H1 (cell line): ENCODE measurements at regions not wholly inside any gene's neighbourhood (a gene's known extent, or its start where the extent isn't known, plus 50 kb on each side); places are given as distances from the start of the nearest gene placed in this dataset.

Experiments used
- CTCF ChIA-PET: fragments of 300-600 bp; sonication (Branson Sonifier 250); formaldehyde crosslinking; loops from one replicate; lab custom pipeline; 2021; ENCODE audit not compliant: partially characterized antibody; lab: Charles Lee
- POLR2A ChIA-PET: fragments of 300-600 bp; sonication (Branson Sonifier 250); formaldehyde crosslinking; loops from one replicate; lab custom pipeline; 2021; ENCODE audit warnings: inconsistent platforms; ENCODE audit not compliant: partially characterized antibody; lab: Charles Lee
- DNase-seq, 2 experiments: peaks; one replicate each; pipeline versions ENCODE4 v3.0.0 to v3.0.0-alpha.2; 2010 to 2022; ENCODE audit warnings: low spot score in 2 of 2, low read depth in 1 of 2, mixed read lengths in 1 of 2
- FAIRE-seq: peaks from 2 replicates; lab custom pipeline; 2011; peaks lifted over from hg19 to GRCh38; lab: Jason Lieb, UNC
- H2AFZ ChIP-seq: 2 replicates; pipeline ENCODE4 v1.8.1; 2012; ENCODE audit warnings: low read length, inconsistent platforms
- H2AK5ac ChIP-seq: 2 replicates; pipeline ENCODE4 v1.6.1; 2013; ENCODE audit warnings: low read depth, low read length
- H2BK120ac ChIP-seq: replicated peaks from 2 replicates; pipeline ENCODE3; 2013; ENCODE audit warnings: low read depth, low read length, inconsistent platforms
- H2BK12ac ChIP-seq: 2 replicates; pipeline ENCODE4 v1.6.1; 2013; ENCODE audit warnings: low read depth, low read length
- H2BK15ac ChIP-seq: 2 replicates; pipeline ENCODE4 v1.6.1; 2013; ENCODE audit warnings: low read length
- H2BK20ac ChIP-seq: 2 replicates; pipeline ENCODE4 v1.6.1; 2013; ENCODE audit warnings: low read length
- H2BK5ac ChIP-seq: 2 replicates; pipeline ENCODE4 v1.6.1; 2013; ENCODE audit warnings: low read depth, low read length
- H3K14ac ChIP-seq: 2 replicates; pipeline ENCODE4 v1.6.1; 2013; ENCODE audit warnings: inconsistent platforms; ENCODE audit not compliant: insufficient read length
- H3K18ac ChIP-seq: 2 replicates; pipeline ENCODE4 v1.6.1; 2013; ENCODE audit warnings: low read length; ENCODE audit errors: extremely low read depth
- H3K23ac ChIP-seq: 2 replicates; pipeline ENCODE4 v1.6.1; 2013; ENCODE audit warnings: inconsistent platforms; ENCODE audit not compliant: insufficient read length
- H3K23me2 ChIP-seq: 2 replicates; pipeline ENCODE4 v1.6.1; 2013; ENCODE audit warnings: low read depth, low read length
- H3K27ac ChIP-seq: 2 replicates; pipeline ENCODE4 v1.6.1; 2011; ENCODE audit warnings: low read depth, low read length, inconsistent platforms
- H3K27me3 ChIP-seq, 4 experiments: replicated peaks in 1 of 4; 1 replicate in 1 of 4; 2 replicates in 3 of 4; pipeline versions ENCODE4 v1.6.1 to v1.8.1; 2011 to 2013; ENCODE audit warnings: low read length in 3 of 4, mild to moderate bottlenecking in 3 of 4, inconsistent platforms in 2 of 4, mixed read lengths in 2 of 4, moderate library complexity in 1 of 4; ENCODE audit not compliant: control insufficient read depth in 3 of 4, insufficient read depth in 3 of 4; ENCODE audit errors: extremely low read depth in 1 of 4
- H3K36me3 ChIP-seq, 4 experiments: 2 replicates each; pipeline versions ENCODE4 v1.6.1 to v1.8.1; 2011 to 2013; ENCODE audit warnings: mild to moderate bottlenecking in 4 of 4, low read length in 3 of 4, moderate library complexity in 2 of 4, control low read depth in 1 of 4, inconsistent platforms in 1 of 4; ENCODE audit not compliant: insufficient read depth in 4 of 4, control insufficient read depth in 2 of 4
- H3K4ac ChIP-seq: replicated peaks from 2 replicates; pipeline ENCODE3; 2013; ENCODE audit warnings: low read length, low read depth, mixed read lengths, inconsistent platforms; ENCODE audit not compliant: insufficient read length
- H3K4me1 ChIP-seq, 4 experiments: replicated peaks in 1 of 4; 1 replicate in 1 of 4; 2 replicates in 3 of 4; pipeline versions ENCODE4 v1.6.1 to v1.8.1; 2011 to 2013; ENCODE audit warnings: low read length in 3 of 4, inconsistent platforms in 2 of 4, mixed read lengths in 1 of 4; ENCODE audit not compliant: insufficient read depth in 4 of 4, control insufficient read depth in 3 of 4
- H3K4me2 ChIP-seq, 2 experiments: 2 replicates each; pipeline versions ENCODE4 v1.6.1 to v1.8.1; 2011 to 2013; ENCODE audit warnings: low read depth in 2 of 2, low read length in 2 of 2, control low read depth in 1 of 2, inconsistent platforms in 1 of 2, mild to moderate bottlenecking in 1 of 2; ENCODE audit not compliant: insufficient read depth in 1 of 2
- H3K4me3 ChIP-seq, 4 experiments: fragments of 200-600, 300-600 bp in 1 of 4; sonication (generic), shearing (Covaris generic), sonication (Bioruptor Twin) in 1 of 4; 2 replicates each; pipeline versions ENCODE4 v1.5.1 to v1.8.1; 2011 to 2016; ENCODE audit warnings: low read length in 4 of 4, low read depth in 3 of 4, control low read depth in 2 of 4, inconsistent platforms in 2 of 4, mild to moderate bottlenecking in 2 of 4, mixed read lengths in 1 of 4, moderate library complexity in 1 of 4; ENCODE audit not compliant: insufficient read depth in 2 of 4; ENCODE audit errors: extremely low read depth in 1 of 4
- H3K56ac ChIP-seq: replicated peaks from 2 replicates; pipeline ENCODE3; 2013; ENCODE audit warnings: low read depth, mild to moderate bottlenecking, mixed read lengths, low read length, inconsistent platforms; ENCODE audit not compliant: insufficient read length
- H3K79me1 ChIP-seq: 2 replicates; pipeline ENCODE4 v1.6.1; 2013; ENCODE audit warnings: low read depth, low read length, control low read depth
- H3K79me2 ChIP-seq, 2 experiments: 2 replicates each; pipeline versions ENCODE4 v1.6.1 to v1.8.1; 2012 to 2013; ENCODE audit warnings: low read length in 2 of 2, mild to moderate bottlenecking in 2 of 2, inconsistent platforms in 1 of 2; ENCODE audit not compliant: insufficient read depth in 2 of 2, control insufficient read depth in 1 of 2
- H3K9ac ChIP-seq, 4 experiments: replicated peaks in 1 of 4; 1 replicate in 1 of 4; 2 replicates in 3 of 4; pipeline versions ENCODE4 v1.6.1 to v1.8.1; 2011 to 2013; ENCODE audit warnings: low read depth in 3 of 4, low read length in 3 of 4, control low read depth in 2 of 4, mild to moderate bottlenecking in 2 of 4, moderate library complexity in 2 of 4, inconsistent platforms in 1 of 4; ENCODE audit errors: extremely low read depth in 1 of 4
- H3K9me3 ChIP-seq, 2 experiments: 2 replicates each; pipeline versions ENCODE4 v1.6.1 to v1.8.1; 2012 to 2013; ENCODE audit warnings: mild to moderate bottlenecking in 2 of 2, moderate library complexity in 2 of 2, control low read depth in 1 of 2, inconsistent platforms in 1 of 2, low read depth in 1 of 2, low read length in 1 of 2, mixed read lengths in 1 of 2; ENCODE audit not compliant: insufficient read depth in 2 of 2
- H4K20me1 ChIP-seq, 2 experiments: replicated peaks in 1 of 2; 2 replicates each; pipeline versions ENCODE3 to v1.8.1; 2011 to 2013; ENCODE audit warnings: inconsistent platforms in 2 of 2, low read length in 2 of 2, mild to moderate bottlenecking in 1 of 2; ENCODE audit not compliant: insufficient read depth in 2 of 2, control insufficient read depth in 1 of 2
- H4K5ac ChIP-seq: 2 replicates; pipeline ENCODE4 v1.6.1; 2013; ENCODE audit warnings: low read length, low read depth, mixed read lengths, inconsistent platforms; ENCODE audit not compliant: insufficient read length
- H4K8ac ChIP-seq: 2 replicates; pipeline ENCODE4 v1.8.0; 2013; ENCODE audit warnings: mild to moderate bottlenecking, moderate library complexity, low read length, inconsistent platforms; ENCODE audit not compliant: insufficient read depth; ENCODE audit errors: extremely low read depth
- H4K91ac ChIP-seq: replicated peaks from 2 replicates; pipeline ENCODE3; 2013; ENCODE audit warnings: low read length, mixed read lengths, inconsistent platforms; ENCODE audit not compliant: insufficient read length
- KDM1A ChIP-seq: fragments of 200-600, 300-600 bp; sonication (generic); IDR thresholded peaks from 2 replicates; pipeline ENCODE4 v1.7.1; 2016; ENCODE audit warnings: mild to moderate bottlenecking, low read length, borderline replicate concordance
- RFX5 ChIP-seq: IDR thresholded peaks from 2 replicates; pipeline ENCODE4 v1.6.1; 2011; ENCODE audit warnings: low read depth, low read length, improper control_type of control experiment, borderline replicate concordance
- SIRT6 ChIP-seq: IDR thresholded peaks from one replicate; pipeline ENCODE4 v1.7.1; 2012; ENCODE audit warnings: low read length, inconsistent platforms
- SIX5 ChIP-seq: IDR thresholded peaks from 2 replicates; pipeline ENCODE4 v1.6.1; 2011; ENCODE audit warnings: mild to moderate bottlenecking, low read depth, low read length
- WGBS, 2 experiments: shearing (Covaris generic) in 1 of 2; methylation state at CpG; one replicate each; pipeline versions ENCODE4 v1.1.6 to v1.1.7; 2013 to 2015; ENCODE audit warnings: low lambda C conversion rate in 2 of 2, mixed read lengths in 2 of 2, inconsistent platforms in 1 of 2, low coverage in 1 of 2, missing lambda C conversion rate in 1 of 2; ENCODE audit not compliant: insufficient replicate concordance in 2 of 2, insufficient coverage in 1 of 2, insufficient read length in 1 of 2; ENCODE audit errors: extremely low coverage in 1 of 2, missing lambda C conversion rate in 1 of 2; 5-methylcytosine and 5-hydroxymethylcytosine counted together

GRCh38 chr2:126846241-126846640 lies 52.4 kb upstream of the TEX51 start:
- H2AFZ ChIP-seq = no peak overlapping the region
- H3K4me3 ChIP-seq = no peak overlapping the region
- H3K23me2 ChIP-seq = no peaks in the 10 kb centered on the region
- no peak overlapping the region for H3K18ac ChIP-seq
- ChIA-PET POLR2A (no interaction called here), CTCF (no interaction called here)
- peaks cover 0 to 1% (median 0%) of the 10 kb centered on the region in 4 experiments; a peak in 2 of 7 replicates for H3K27me3 ChIP-seq
- no peak overlapping the region for H3K4ac ChIP-seq
- no peaks in the 10 kb centered on the region for H3K36me3 ChIP-seq
- no peak overlapping the region for H2BK120ac ChIP-seq
- no peaks in the 10 kb centered on the region for H3K4me1 ChIP-seq
- no peaks in the 10 kb centered on the region for H3K79me2 ChIP-seq
- no peak for TF ChIP-seq SIRT6
- no peak for TF ChIP-seq SIX5
- no peak for TF ChIP-seq RFX5
- no peak for TF ChIP-seq KDM1A
- H3K23ac ChIP-seq = no peak overlapping the region
- no peaks in the 10 kb centered on the region for H3K79me1 ChIP-seq
- H4K8ac ChIP-seq = no peak overlapping the region
- FAIRE-seq (no peak), DNase-seq (no peak)
- H2BK15ac ChIP-seq = no peak overlapping the region
- 91% methylated on average over 4 of the region's 4 CpGs; no CpG with 5 or more reads in 1 of the 2 experiments for WGBS, 2 experiments
- H4K20me1 ChIP-seq = no peaks in the 10 kb centered on the region
- H3K9ac ChIP-seq = no peak overlapping the region
- H3K27ac ChIP-seq = no peak overlapping the region
- no peak overlapping the region for H4K5ac ChIP-seq
- H2BK5ac ChIP-seq = no peak overlapping the region
- no peak overlapping the region for H2BK20ac ChIP-seq
- H2BK12ac ChIP-seq = no peak overlapping the region
- H3K9me3 ChIP-seq = no peaks in the 10 kb centered on the region
- no peak overlapping the region for H2AK5ac ChIP-seq
- no peak overlapping the region for H4K91ac ChIP-seq
- H3K14ac ChIP-seq = no peak overlapping the region
- no peak overlapping the region for H3K4me2 ChIP-seq
- no peak overlapping the region for H3K56ac ChIP-seq
